Left renal pelvis (tissue), 4 donors: ENCODE measurements at regions not wholly inside any gene's neighbourhood (a gene's known extent, or its start where the extent isn't known, plus 50 kb on each side); places are given as distances from the start of the nearest gene placed in this dataset.

Experiments used
- DNase-seq, 4 donors: peaks; one replicate each; pipeline ENCODE4 v3.0.0-alpha.2; 2013; ENCODE audit warnings: low read depth in 4 of 4, low spot score in 3 of 4

DNA sequence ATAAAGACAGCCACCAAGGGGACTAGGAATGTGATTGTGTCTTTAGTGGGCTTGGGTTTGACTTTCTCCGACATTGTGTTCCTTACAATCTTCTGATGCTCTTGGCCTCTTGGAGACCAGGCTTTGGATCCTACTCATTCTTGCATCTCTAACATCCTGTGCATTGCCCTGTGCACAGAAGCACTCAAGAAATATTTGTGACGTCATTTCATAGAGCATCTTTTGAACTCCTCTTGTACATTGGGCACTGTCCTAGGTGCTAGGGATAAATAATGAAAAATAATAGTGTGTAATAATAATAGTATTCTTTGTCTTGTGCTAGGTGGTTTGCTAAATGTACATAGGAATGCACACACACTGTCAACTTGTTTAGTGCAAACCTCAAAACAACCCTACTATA, 108.8 kb upstream of the LHX5 start:
- DNase-seq: no peak

DNA sequence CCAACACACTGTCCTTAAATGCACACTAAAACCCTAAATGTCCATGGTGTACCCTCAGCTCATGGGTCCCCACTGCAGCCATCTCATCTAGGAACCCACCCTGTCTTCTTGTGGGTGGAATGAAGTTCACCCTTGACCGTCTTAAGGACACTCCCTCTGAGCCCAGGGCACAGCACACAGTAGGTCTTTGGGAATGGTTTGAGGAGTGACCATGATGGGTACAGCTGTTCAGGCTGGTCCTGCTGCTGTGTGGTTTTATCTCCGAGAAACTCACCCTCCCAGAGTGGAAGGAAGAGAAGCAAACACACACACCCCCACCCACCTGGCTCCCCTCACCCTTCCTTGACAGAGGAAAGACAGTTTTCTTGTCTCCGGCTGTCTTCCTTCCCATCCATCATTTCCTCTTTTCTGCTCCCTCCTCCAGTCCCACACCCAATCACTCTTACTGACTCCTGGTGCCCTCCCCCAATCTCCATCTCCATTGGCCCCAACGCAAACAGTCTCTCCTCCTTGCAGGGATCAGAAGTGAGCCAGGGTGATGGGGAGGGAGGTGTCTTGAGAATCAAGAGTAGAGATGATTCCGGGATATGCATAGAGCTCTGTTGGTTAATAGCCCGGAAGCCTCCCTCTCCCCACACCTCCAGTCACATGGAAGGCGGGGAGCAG, 105.9 kb upstream of the LHX5 start:
- DNase-seq: no peak

DNA sequence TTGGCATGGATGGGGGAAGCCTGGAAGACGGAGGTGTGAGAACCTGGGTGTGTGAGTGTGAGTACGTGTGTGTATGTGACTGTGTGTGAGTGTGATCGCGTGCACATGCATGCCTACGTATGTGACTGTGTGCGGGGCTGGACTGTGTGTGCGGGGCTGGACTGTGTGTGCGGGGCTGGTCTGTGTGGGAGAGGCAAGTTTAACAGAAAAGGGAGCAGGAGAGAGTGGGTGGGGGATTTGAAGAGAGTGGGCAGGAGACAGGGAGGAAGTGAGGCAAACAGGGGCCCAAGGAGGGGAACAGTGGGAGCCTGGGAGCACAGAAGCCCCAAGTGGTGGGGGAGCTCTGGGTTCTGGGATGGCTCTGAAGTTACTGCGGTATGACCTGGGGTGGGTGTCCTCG, 103.7 kb upstream of the LHX5 start:
- no peak for DNase-seq

DNA sequence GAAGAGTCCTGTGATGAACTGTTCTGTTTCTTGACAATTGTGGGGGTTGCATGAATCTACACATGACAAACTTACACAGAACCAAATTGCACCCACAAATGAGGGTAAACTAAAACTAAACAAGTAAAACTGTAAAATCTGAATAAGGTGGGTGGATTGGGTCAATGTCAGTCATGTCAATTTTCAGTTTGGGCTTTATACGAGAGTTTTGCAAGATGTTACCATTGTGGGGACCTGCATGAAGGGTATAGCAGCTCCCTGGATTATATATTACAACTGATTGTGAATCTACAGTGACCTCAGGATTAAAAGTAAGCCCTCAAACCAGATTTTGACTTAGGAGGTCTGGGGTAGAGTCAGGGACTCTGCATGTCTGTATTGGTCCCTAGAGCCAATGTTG, 101.5 kb upstream of the LHX5 start:
- no peak for DNase-seq

DNA sequence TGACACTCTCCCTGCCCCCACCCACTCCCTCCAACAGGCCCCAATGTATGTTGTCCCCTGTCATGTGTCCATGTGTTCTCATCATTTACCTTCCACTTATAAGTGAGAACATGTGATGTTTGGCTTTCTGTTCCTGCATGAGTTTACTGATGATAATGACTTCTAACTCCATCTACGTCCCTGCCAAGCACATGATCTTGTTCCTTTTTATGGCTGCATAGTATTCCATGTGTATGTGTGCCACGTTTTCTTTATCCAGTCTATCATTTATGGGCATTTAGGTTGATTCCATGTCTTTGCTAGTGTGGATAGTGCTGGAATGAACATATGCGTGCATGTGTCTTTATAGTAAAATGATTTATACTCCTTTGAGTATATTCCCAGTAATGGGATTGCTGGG, 100.0 kb upstream of the LHX5 start:
- DNase-seq: no peak

DNA sequence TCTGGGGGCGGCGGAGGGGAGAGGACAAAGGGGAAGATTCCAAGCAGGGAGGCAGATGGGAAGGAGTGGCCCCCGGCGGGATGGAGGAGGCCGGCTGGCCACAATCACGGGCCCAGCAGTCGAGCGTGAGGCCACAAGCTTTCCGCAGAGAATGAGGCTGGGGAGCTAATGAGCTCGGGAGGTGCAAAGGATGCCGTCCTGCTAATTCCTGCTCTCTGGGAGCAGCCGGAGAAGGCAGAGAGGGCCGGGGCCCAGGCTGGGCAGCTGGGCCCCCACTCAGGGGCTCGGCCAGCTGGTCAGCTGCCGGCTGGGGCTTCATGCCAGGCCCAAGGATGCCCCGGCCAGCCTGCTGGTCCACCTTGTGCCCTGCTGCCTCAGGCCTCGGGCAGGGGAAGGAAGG, 98.1 kb upstream of the LHX5 start:
- DNase-seq: no peak

DNA sequence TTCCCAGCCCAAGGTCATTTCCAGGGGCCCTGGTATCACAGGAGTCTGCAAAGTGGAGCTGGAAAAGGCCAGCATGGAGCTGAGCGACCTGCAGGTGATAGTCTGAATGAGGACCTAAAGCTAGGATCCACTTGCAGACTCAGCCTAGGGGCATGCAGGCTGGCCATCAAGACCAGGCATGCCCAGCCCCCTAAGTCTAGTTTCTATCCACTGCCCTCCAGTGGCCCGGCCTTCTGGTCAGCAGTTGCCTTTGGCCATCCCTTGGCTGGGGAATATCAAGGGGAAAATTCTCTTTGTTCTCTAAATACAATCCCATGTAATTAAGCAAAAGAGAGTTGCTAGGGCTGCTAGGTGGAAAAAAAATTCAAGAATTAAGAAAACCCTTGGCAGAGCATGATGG, 96.3 kb upstream of the LHX5 start:
- DNase-seq: no peak

DNA sequence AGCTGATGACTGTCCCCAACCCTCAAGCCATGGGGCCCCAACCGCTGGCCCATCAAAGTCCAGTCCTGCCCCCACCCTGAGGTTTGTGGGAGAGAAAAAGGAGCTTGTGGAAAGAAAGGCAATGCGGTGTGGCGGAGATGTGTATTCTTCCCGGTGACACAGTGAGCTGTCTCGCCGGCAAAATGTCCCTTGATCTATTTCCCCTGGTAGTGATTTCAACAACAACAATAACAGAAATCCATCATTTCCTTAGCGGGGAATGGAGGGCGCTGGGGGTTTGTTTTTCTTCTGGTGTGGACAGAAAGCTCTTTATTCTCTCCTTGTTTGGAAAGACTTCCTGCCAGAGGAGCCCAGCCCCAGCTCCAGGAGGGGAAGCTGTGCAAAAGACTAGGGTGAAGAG, 93.7 kb upstream of the LHX5 start:
- no peak for DNase-seq

DNA sequence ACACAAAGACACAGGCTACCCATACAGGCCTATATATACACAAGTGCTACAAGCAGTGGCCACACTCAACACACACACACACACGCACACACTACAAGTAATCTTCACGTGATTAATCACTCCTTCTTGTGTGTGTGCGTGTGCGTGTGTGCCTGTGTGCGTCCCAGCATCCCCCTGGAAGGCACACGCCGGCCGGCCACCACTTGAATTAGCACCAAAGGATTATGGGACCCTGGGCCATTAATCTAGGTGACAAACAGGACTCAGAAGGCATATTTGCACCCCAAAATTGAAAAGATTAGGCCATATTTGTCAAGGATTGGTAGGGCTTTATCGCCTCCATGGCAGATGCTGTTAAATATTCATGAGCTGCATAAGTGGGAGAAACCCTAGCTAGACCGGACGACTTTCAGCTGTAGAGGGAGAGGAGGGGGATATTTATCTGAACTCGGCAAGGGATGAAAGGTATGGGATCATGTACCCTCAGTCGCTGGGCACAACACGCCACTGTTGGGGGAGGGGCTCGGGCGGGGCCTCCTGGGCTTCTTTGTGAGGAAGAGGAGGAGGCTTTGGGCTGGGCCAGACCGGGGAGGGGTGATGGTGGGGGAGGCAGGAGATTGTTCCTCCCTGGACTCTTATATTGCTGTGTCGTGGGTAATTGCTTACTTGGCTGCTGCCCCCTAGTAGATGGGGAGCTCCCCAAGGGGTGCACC, 89.6 kb upstream of the LHX5 start:
- DNase-seq: no peak

DNA sequence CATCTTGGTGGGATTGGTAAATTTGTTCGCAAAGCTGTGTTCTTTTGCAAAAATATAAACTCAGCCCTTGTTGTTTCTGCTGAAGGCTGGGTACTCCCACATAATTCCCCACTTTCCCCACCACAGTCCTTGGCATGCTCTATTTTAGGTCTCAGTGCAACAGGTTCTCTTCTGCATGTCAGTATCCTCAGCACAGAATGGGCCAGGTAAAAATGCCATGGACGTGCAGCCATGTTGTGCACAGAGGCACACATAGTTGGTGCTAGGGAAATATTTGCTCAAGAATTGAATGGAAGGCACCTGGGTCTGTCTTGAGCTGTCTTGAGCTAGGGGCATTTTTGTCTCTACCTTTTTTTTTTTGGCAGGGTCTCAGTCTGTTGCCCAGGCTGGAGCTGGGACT, 87.8 kb upstream of the LHX5 start:
- no peak for DNase-seq

DNA sequence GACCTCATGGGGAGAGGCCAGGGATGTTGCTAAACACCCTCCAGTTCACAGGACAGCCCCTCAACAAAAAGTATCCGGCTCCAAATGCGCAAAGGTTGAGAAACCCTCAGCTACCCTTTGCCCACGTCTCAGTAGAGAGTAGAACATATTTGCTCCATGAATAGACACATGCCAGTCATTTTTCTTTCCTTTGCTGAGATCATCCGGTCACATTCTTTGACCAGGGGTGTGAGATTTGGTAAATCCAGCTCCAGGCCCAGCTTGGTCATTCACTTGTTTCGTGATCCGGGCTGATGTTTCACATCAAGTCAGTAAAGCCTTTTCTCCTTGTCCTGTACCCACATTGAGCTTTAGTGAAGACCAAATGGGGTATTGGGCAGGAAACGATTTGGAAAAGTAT, 83.6 kb upstream of the LHX5 start:
- no peak for DNase-seq

DNA sequence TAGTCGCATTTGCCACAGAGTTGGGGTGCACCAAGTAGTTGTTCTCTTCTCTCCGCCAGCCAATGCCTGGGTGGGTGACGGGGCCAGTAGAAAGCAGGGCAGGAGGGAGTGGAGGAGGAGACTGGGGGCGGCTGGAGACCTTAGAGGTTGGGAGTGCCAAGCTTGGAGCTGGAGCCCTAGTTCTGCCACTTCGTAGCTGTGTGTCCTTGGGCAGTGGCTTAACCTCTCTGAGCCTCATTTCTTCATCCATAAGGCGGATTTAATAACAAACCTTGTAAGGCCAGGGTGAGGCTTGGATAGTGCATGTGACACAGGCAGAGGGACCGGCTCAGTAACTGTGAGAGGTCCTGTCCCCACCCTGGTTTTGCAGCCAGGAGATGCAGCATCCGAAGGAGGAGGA, 81.1 kb upstream of the LHX5 start:
- no peak for DNase-seq

DNA sequence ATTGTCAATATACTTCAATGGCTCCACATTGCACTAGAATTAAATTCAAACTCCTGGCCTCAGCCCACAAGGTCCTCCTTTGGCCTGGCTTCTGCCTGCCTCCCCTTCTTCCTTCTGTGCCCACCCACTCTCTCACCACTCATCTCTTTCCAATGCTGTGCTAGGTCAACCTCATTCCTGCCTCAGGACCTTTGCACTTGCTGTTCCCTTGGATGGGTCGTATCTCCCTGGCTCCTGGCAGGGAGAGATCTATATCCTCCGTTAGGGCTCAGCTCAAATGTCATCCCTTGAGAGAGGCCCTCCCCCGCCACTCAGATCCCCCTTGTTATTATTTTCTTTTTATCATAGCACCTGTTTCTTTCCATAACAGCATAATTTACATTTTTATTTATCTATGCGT, 79.9 kb upstream of the LHX5 start:
- DNase-seq: no peak

DNA sequence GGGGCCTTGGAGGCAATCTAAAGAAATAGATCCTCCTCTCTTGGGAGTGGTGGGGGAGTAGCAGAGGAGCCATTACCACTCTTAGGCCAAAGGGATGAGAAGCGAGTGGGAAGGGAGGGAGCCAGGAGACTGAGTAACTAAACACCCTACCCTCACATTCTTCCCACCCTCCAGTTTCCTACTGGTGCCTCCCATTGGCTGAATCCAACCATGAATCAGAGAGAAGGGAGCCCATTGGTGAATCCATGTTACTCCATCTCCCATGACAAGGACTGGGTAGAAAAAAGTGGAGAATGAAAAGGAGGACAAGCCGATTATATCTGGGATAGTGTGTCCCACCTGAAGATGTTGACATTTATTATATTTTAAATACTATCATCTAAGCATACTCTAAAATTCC, 76.8 kb upstream of the LHX5 start:
- DNase-seq: no peak

DNA sequence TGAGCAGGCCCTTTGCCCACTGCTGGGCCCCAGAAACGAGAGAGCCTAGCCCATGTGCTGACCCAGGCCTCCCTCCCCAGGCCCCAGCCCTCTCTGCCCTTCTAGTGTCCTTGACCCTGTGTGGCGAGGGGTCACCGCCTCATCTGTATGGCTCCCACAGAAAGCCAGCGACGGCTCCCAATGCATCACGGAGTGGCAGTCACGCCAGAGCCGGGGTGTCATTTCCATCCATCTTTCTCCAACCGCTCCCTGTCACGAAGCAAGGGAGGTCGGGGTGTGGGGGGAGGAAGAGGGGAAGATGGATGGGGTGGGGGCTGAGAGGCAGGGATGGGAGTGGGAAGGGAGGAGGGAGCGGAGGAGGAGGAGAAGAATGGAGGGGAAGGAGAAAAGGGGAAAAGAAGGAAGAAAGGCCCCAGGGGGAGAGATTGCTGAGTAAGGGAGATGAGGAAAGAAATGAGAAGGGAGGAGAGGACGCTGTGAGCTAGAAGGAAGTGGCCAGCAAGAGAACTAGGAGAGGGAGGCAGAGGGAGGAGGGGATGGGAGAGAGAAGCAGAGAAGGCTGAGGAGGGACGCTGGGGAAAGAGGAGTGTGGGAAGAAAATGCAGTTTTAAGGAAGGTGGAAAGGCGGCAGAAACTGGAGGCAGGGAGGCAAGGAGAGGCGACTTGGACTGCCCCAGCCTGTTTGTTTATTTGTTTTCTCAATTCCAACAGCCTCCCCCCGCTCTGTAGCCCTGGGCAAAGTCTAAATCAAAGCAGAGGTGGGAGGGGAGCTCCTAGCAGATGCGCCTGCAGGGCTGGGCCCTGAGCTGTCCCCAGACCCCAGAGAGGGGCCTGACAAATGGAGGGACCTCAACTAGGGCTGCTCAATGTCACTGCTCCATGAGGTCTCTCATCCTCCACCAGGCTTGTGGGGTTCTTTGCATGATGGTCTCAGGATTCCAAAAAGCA, 75.5 kb upstream of the LHX5 start:
- DNase-seq: no peak

DNA sequence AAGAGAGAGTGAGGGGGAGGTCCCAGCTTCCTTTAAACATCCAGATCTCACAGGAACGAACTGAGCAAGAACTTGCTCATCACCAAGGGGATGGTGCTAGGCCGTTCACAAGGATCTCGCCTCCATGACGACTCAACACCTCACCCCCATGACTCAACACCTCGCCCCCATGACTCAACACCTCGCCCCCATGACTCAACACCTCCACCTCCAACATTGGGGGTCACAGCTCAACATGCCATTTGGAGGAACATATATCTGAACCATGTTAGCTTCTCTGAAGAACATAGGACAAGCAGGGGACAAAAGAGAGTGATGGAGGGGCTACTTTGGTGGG, 66.0 kb upstream of the LHX5 start:
- no peak for DNase-seq

DNA sequence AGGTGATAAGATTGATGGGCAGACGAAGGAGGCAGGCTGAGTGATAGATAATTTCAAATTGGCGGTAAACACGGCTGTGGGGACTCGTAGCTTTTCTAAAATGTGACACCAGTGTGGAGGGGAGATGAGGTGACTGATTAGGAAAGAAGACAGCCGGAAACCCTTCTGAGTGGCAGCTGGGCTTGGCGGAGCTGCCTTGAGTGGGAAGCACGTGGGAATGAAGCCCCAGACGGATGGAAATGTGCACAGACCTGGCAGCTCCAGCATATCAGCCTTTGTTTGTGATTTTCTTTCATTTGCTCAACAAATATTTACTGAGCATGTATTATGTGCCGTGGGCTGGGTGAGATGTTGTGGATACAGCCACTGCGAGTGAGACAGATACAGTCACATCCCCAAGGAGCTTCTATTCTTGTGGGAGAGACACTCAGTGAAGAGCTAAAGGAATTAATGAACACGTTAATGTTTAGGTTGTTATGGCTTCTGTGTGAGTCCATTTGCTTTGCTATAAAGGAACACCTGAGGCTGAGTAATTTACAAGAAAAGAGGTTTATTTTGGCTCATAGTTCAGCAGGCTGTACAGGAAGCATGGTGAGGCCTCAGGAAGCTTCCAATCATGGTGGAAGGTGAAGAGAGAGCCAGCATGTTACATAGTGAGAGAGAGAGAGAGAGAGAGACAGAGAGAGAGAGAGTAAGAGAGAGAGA, 65.5 kb upstream of the LHX5 start:
- DNase-seq: no peak

DNA sequence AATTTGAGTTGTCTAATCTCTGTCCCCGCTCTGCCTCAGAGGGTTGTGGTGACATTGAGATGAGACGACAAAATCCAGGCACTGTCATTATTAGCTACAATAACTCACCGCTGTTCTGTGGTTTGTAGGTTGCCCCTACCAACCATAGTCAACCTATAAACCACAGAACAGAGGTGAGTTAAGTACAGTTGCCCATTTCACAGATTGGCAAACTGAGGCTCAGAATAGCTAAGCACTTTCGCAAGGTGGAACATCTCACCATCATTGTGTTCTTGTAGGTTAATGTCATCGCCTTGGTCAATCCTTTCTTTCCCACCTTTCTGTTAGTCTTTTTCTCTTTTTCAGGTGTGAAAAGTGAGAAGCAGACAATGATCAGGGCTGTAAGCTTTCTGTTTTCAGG, 63.4 kb upstream of the LHX5 start:
- DNase-seq: no peak

DNA sequence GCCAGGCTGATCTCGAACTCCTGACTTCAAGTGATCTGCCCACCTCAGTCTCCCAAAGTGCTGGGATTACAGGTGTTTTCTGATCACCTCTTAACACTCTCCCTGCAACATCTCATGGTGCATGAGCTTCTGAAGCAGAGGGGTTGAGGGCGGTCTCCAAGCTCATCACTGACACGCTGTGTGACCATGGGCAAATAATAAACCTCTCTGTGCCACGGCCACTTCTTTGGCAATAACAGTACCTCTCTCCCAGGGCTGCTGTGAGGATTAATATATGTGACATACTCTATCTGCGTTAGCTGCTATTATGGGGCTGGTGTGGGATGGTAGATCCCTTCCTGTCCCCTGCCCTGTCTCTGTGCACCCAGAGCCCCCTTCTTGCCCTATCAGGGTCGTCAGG, 62.9 kb upstream of the LHX5 start:
- DNase-seq: no peak

DNA sequence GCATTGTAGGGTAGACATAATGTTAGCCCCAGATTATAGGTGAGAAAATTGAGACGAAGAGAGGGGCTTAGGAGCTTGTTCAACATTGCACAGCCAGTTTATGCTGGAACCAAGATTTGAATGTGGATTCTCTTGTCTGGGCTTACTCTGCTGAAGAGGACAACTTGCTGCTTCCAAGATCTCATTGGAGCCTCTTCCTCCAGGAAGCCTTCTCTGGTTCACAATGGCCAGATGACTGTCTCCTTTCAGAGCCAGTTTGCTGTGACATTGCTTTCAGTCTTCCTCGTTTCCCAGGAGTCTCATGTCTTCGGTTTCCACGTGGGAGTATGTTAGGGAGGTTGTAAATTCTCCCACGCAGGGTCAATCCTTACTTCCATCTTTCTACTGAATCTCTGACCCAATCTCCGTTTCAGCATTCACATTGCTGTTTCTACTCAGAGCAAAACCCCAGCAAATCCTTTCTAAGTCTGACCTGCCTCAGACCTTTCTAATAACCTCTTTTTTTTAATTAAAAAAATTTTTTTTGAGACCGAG, 62.2 kb upstream of the LHX5 start:
- peak in 1 of 4 donors; percentile 21 for DNase-seq

DNA sequence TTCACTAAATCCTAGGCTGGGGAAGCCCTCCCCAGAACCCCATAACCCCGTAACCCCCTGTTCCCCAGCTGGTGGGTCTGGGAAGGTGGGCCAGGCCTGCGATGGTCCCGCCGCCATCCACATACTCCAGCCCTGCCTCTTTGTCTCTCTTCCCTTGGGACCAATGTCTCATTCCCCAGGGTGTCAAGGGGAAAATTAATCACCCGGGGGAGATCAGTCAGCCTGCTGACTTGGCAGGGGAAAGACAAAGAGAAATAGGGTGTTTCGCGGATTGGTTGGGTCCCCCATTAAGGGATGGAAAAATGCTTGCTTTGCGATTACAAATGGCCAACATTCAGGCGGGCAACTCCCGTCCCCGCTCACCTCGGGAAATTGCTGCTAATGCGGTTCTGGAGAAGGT, 60.6 kb upstream of the LHX5 start:
- no peak for DNase-seq
